SU-DHL-6 (cell line): ENCODE measurements at regions not wholly inside any gene's neighbourhood (a gene's known extent, or its start where the extent isn't known, plus 50 kb on each side); places are given as distances from the start of the nearest gene placed in this dataset.
"Not testable (repeated sequence)": the region's sequence is repeated elsewhere in the genome, so short reads cannot be mapped to it uniquely, and the experiment has no call there.

Source experiments
- H2AFZ ChIP-seq: fragments of 200-600 bp; sonication (generic); 2 replicates; pipeline ENCODE4 v1.6.1; 2014; ENCODE audit warnings: low read depth, mild to moderate bottlenecking, moderate library complexity, mixed read lengths, antibody characterized with exemption, low read length; ENCODE audit not compliant: severe bottlenecking
- H3F3A ChIP-seq: fragments of 200-600 bp; shearing (Covaris generic); 2 replicates; pipeline ENCODE4 v1.6.0; 2016; ENCODE audit warnings: antibody characterized with exemption, mild to moderate bottlenecking; ENCODE audit not compliant: insufficient read depth
- H3K27ac ChIP-seq: fragments of 200-600 bp; sonication (generic); 2 replicates; pipeline ENCODE4 v1.5.1; 2016; ENCODE audit warnings: low read depth, mild to moderate bottlenecking, low read length, moderate library complexity, mixed read lengths
- H3K27me3 ChIP-seq: fragments of 200-600 bp; sonication (generic), shearing (Covaris generic); 2 replicates; pipeline ENCODE4 v1.6.0; 2014; ENCODE audit warnings: mild to moderate bottlenecking, low read length
- H3K36me3 ChIP-seq: fragments of 200-600 bp; sonication (generic); 2 replicates; pipeline ENCODE4 v1.6.1; 2014; ENCODE audit warnings: mild to moderate bottlenecking, low read length, mixed read lengths
- H3K4me2 ChIP-seq: fragments of 300-600, 200-600 bp; shearing (Covaris generic), sonication (generic); 2 replicates; pipeline ENCODE4 v1.6.0; 2014; ENCODE audit warnings: low read length, low read depth, mild to moderate bottlenecking; ENCODE audit not compliant: poor library complexity, severe bottlenecking
- H3K4me3 ChIP-seq: fragments of 200-600 bp; sonication (generic); 2 replicates; pipeline ENCODE4 v1.5.1; 2014; ENCODE audit warnings: antibody characterized with exemption, low read length, mild to moderate bottlenecking, mixed read lengths; ENCODE audit not compliant: insufficient read depth, poor library complexity, severe bottlenecking
- H3K79me2 ChIP-seq: fragments of 200-600 bp; sonication (generic); 2 replicates; pipeline ENCODE4 v1.6.1; 2014; ENCODE audit warnings: mild to moderate bottlenecking, low read length, moderate library complexity; ENCODE audit not compliant: insufficient read depth
- H3K9ac ChIP-seq: fragments of 200-600 bp; sonication (generic); 2 replicates; pipeline ENCODE4 v1.7.0; 2014; ENCODE audit warnings: mild to moderate bottlenecking, low read length
- H3K9me2 ChIP-seq: fragments of 200-600 bp; sonication (generic); replicated peaks from 2 replicates; pipeline ENCODE4 v1.6.1; 2014; ENCODE audit warnings: low read length; ENCODE audit not compliant: insufficient read depth
- H3K9me3 ChIP-seq: fragments of 200-600 bp; sonication (generic); 2 replicates; pipeline ENCODE4 v1.6.1; 2014; ENCODE audit warnings: low read length, mixed read lengths; ENCODE audit not compliant: insufficient read depth
- H4K20me1 ChIP-seq: fragments of 200-600 bp; sonication (generic); 2 replicates; pipeline ENCODE4 v1.6.1; 2014; ENCODE audit warnings: low read depth, mild to moderate bottlenecking, antibody characterized with exemption, low read length, moderate library complexity, mixed read lengths

DNA sequence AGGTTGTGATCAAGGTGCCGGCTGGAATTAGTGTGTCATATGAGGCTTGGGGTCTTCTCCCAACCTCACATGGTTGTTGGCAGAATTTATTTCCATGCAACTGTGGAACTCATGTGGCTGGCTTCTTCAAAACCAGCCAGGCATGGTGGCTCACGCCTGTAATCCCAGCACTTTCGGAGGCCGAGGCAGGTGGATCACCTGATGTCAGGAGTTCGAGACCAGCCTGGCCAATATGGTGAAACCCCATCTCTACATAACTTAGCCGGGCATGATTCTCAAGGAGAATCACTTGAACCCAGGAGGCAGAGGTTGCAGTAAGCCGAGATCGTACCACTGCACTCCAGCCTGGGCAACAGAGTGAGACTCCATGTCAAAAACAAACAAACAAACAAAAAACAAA is 102.3 kb upstream of the DEFB108B start:
- H3K9ac ChIP-seq, H3K4me3 ChIP-seq, H3K27me3 ChIP-seq, H3K4me2 ChIP-seq, H2AFZ ChIP-seq, H3F3A ChIP-seq, H3K9me3 ChIP-seq, H4K20me1 ChIP-seq, H3K79me2 ChIP-seq, H3K9me2 ChIP-seq, H3K27ac ChIP-seq, H3K36me3 ChIP-seq: not testable (repeated sequence)

DNA sequence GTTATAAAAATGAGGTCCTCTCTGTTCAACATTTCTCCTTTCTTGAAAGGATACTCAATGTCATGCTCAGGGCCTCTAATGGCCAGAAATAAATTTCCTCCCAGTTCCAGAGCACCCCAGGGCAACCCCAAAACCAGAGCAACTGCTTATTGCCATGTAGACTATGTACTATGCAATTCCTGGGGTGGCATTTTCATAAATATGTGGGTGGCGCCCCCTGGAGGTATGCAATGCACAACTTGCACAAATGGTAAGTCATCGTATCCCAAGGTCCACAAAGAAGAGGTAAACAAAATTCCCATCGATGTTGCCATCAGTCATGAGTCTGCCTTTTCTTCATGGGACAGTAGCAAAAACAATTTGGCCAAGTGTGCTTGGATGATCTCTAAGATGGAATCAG is 98.6 kb upstream of the DEFB108B start:
- not testable (repeated sequence) for H3F3A ChIP-seq, H3K36me3 ChIP-seq, H3K27ac ChIP-seq, H2AFZ ChIP-seq, H3K9ac ChIP-seq, H3K4me3 ChIP-seq, H3K9me2 ChIP-seq, H3K79me2 ChIP-seq, H4K20me1 ChIP-seq, H3K4me2 ChIP-seq, H3K27me3 ChIP-seq, H3K9me3 ChIP-seq

DNA sequence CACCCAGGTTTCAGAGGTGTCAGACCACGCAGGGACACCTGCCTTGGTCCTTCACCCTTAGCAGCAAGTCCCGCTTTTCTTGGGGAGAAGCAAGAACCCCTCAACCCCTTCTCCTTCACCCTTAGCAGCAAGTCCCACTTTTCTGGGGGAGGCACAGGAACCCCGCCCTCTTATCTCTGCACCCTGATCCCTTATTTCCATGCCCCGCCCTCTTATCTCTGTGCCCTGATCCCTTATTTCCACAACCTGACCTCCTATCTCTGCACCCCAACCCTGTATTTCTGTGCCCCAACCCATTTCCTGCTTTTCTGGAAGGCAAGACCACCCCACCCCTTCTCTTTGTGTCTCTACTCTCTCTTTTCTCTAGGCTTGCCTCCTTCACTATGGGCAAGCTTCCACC is 94.7 kb upstream of the DEFB108B start:
- H3F3A ChIP-seq, H3K36me3 ChIP-seq, H3K4me3 ChIP-seq, H3K4me2 ChIP-seq, H3K9ac ChIP-seq, H3K27ac ChIP-seq, H4K20me1 ChIP-seq, H3K9me3 ChIP-seq, H2AFZ ChIP-seq, H3K79me2 ChIP-seq, H3K9me2 ChIP-seq, H3K27me3 ChIP-seq: not testable (repeated sequence)

DNA sequence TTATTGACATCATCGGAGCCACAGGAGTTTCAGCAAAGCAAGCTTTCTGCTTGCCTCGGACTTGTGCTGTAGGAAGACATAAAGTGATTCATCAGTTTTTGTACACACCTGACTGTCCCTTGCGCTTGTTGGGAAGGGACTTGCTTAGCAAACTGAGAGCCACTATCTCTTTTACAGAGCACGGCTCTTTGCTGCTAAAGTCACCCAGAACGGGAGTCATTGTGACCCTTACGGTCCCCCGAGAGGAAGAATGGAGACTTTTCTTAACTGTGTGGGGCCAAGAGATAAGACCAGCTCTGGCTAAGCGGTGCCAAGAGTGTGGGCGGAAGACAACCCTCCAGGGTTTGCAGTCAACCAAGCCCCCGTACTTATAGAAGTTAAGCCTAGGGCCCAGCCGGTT is 89.6 kb upstream of the DEFB108B start:
- not testable (repeated sequence) for H3K4me3 ChIP-seq, H3K4me2 ChIP-seq, H3K36me3 ChIP-seq, H3F3A ChIP-seq, H3K79me2 ChIP-seq, H3K9ac ChIP-seq, H4K20me1 ChIP-seq, H3K9me2 ChIP-seq, H2AFZ ChIP-seq, H3K27me3 ChIP-seq, H3K9me3 ChIP-seq, H3K27ac ChIP-seq

DNA sequence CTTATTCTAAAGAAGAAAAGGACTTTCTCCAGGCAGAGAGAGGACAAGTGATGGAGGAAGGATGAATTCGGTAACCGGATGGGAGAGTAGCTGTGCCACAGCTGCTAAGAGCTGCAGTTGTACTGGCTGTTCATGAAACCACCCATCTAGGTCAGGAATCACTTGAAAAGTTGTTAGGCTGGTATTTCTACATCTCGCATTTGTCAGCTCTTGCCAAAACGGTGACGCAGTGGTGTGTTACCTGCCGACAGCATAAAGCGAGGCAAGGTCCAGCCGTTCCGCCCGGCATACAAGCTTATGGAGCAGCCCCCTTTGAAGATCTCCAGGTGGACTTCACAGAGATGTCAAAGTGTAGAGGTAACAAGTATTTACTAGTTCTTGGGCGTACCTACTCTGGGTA is 87.3 kb upstream of the DEFB108B start:
- not testable (repeated sequence) for H4K20me1 ChIP-seq, H3K9me2 ChIP-seq, H3K36me3 ChIP-seq, H3K4me2 ChIP-seq, H3K4me3 ChIP-seq, H3K27me3 ChIP-seq, H3K79me2 ChIP-seq, H3K9ac ChIP-seq, H2AFZ ChIP-seq, H3K27ac ChIP-seq, H3K9me3 ChIP-seq, H3F3A ChIP-seq

- H3K9me3 ChIP-seq, H3K9ac ChIP-seq, H3K9me2 ChIP-seq, H3K4me3 ChIP-seq, H3K4me2 ChIP-seq, H3F3A ChIP-seq, H4K20me1 ChIP-seq, H3K27ac ChIP-seq, H3K27me3 ChIP-seq, H3K36me3 ChIP-seq, H2AFZ ChIP-seq, H3K79me2 ChIP-seq: not testable (repeated sequence)
These were observed 86.7 kb upstream of the DEFB108B start for GRCh38 chr11:71746263-71746662.

- H2AFZ ChIP-seq, H3K4me2 ChIP-seq, H3F3A ChIP-seq, H4K20me1 ChIP-seq, H3K9ac ChIP-seq, H3K27me3 ChIP-seq, H3K9me3 ChIP-seq, H3K27ac ChIP-seq, H3K4me3 ChIP-seq, H3K9me2 ChIP-seq, H3K79me2 ChIP-seq, H3K36me3 ChIP-seq: not testable (repeated sequence)
These were observed 83.9 kb upstream of the DEFB108B start for GRCh38 chr11:71748965-71749620.

GRCh38 chr11:71750908-71751307 is 82.1 kb upstream of the DEFB108B start:
- not testable (repeated sequence) for H3K4me2 ChIP-seq, H4K20me1 ChIP-seq, H3K27me3 ChIP-seq, H3K9me2 ChIP-seq, H2AFZ ChIP-seq, H3F3A ChIP-seq, H3K27ac ChIP-seq, H3K9ac ChIP-seq, H3K36me3 ChIP-seq, H3K9me3 ChIP-seq, H3K79me2 ChIP-seq, H3K4me3 ChIP-seq
